Stomach smooth muscle (tissue), 2 donors: ENCODE measurements at regions not wholly inside any gene's neighbourhood (a gene's known extent, or its start where the extent isn't known, plus 50 kb on each side); places are given as distances from the start of the nearest gene placed in this dataset.
"Not testable (repeated sequence)": the region's sequence is repeated elsewhere in the genome, so short reads cannot be mapped to it uniquely, and the experiment has no call there.

Experiments used
- H3K27ac ChIP-seq: one replicate; pipeline ENCODE4 v1.7.0; 2013; ENCODE audit warnings: mild to moderate bottlenecking, low read length, inconsistent platforms
- H3K27me3 ChIP-seq, 2 donors: one replicate each; pipeline ENCODE4 v1.7.0; 2013; ENCODE audit warnings: low read length in 2 of 2; ENCODE audit not compliant: insufficient read depth in 2 of 2, control insufficient read depth in 1 of 2
- H3K36me3 ChIP-seq, 2 donors: one replicate each; pipeline ENCODE4 v1.7.0; 2013; ENCODE audit warnings: low read length in 2 of 2; ENCODE audit not compliant: control insufficient read depth in 2 of 2, insufficient read depth in 2 of 2
- H3K4me1 ChIP-seq: one replicate; pipeline ENCODE4 v1.7.0; 2013; ENCODE audit warnings: low read length; ENCODE audit not compliant: control insufficient read depth, insufficient read depth
- H3K4me3 ChIP-seq, 2 donors: one replicate each; pipeline ENCODE4 v1.7.0; 2013; ENCODE audit warnings: low read length in 2 of 2
- H3K9ac ChIP-seq, 2 donors: one replicate each; pipeline ENCODE4 v1.7.0; 2013; ENCODE audit warnings: low read length in 2 of 2, mild to moderate bottlenecking in 1 of 2
- H3K9me3 ChIP-seq, 2 donors: one replicate each; pipeline ENCODE4 v1.7.0; 2013; ENCODE audit warnings: low read length in 2 of 2; ENCODE audit not compliant: control insufficient read depth in 2 of 2
- donor health status: healthy.
- donor health status: Pancreatic carcinoma.

GRCh38 chr6:134626589-134626988 lies 308.7 kb upstream of the SGK1 start:
- Histone ChIP-seq H3K36me3 (no peaks in the 10 kb centered on the region), H3K9ac (no peak overlapping the region), H3K4me1 (no peaks in the 10 kb centered on the region), H3K4me3 (no peak overlapping the region), H3K9me3 (no peaks in the 10 kb centered on the region), H3K27ac (no peak overlapping the region), H3K27me3 (no peaks in the 10 kb centered on the region)

GRCh38 chr6:134626086-134626485 lies 308.2 kb upstream of the SGK1 start:
- Histone ChIP-seq H3K9ac (no peak overlapping the region), H3K4me1 (no peaks in the 10 kb centered on the region), H3K27ac (no peak overlapping the region), H3K9me3 (no peaks in the 10 kb centered on the region), H3K27me3 (no peaks in the 10 kb centered on the region), H3K4me3 (no peak overlapping the region), H3K36me3 (no peaks in the 10 kb centered on the region)

GRCh38 chr6:134624781-134625180 lies 306.9 kb upstream of the SGK1 start:
- H3K27ac ChIP-seq, result no peak overlapping the region
- H3K36me3 ChIP-seq, result no peaks in the 10 kb centered on the region
- H3K4me1 ChIP-seq, result no peaks in the 10 kb centered on the region
- H3K9me3 ChIP-seq, result no peaks in the 10 kb centered on the region
- H3K4me3 ChIP-seq, result no peak overlapping the region
- H3K9ac ChIP-seq, result no peak overlapping the region
- no peaks in the 10 kb centered on the region for H3K27me3 ChIP-seq

DNA sequence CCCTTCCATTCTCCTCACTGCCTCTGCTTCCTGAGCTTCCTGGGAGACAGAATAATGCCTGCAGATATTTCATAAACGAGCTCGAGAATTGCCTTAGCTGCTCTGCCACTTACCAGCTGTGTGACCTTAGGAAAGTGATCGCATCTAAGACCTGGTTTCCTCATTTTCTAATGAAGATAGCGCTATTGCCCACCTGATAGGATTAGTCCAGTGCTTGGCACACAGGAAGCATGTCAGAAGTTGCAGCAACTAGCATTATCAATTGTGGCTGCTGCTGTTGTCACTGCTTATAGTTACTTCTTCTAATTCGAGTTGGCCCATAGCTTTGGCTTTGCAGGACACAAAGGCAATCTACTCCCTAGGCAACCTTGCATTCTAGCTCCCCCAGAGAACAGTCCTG lies 305.5 kb upstream of the SGK1 start:
- Histone ChIP-seq H3K27ac (no peak overlapping the region), H3K27me3 (no peaks in the 10 kb centered on the region), H3K4me1 (no peaks in the 10 kb centered on the region), H3K36me3 (no peaks in the 10 kb centered on the region), H3K9ac (no peak overlapping the region), H3K4me3 (no peak overlapping the region), H3K9me3 (no peaks in the 10 kb centered on the region)

DNA sequence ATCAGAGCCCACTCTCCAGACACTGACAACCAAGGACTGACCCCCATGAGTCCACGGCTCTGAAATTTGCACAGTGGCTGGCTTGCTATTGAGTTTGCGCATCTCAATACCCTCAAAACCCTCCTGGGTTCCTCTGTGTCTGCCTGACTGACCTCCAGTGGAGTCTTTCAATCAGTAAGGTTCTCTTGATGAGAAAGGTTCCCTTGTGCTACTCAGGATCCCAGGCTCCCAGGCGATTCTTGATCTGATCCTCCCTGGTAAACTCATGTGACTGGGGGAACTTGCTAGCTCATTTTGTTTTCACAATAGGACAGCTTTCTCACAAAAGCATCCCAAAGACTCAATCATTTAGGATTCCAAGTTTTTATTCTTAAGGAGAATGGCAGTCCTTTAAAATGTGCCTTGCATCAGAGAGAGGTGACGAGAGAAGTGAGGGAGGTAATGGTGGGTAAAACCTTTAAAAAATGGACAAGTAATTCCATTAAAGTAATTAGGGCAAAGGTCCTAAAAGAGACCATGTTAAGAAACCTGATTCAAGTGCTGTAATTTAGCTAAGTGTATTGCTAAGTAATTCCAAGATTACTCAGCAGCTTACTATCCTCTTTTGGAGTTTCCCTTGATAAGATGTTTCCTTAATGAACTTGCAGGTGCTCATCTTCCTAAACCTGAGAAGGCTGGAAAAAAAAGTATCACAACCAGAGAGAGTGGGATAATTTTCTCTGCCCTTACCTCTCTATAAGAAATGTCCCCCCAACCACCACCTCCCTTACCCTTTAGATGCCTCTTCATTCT lies 304.7 kb upstream of the SGK1 start:
- no peak overlapping the region for H3K9ac ChIP-seq
- no peaks in the 10 kb centered on the region for H3K9me3 ChIP-seq
- no peak overlapping the region for H3K27ac ChIP-seq
- H3K4me1 ChIP-seq, result no peaks in the 10 kb centered on the region
- no peaks in the 10 kb centered on the region for H3K36me3 ChIP-seq
- H3K27me3 ChIP-seq, result no peaks in the 10 kb centered on the region
- H3K4me3 ChIP-seq, result no peak overlapping the region

DNA sequence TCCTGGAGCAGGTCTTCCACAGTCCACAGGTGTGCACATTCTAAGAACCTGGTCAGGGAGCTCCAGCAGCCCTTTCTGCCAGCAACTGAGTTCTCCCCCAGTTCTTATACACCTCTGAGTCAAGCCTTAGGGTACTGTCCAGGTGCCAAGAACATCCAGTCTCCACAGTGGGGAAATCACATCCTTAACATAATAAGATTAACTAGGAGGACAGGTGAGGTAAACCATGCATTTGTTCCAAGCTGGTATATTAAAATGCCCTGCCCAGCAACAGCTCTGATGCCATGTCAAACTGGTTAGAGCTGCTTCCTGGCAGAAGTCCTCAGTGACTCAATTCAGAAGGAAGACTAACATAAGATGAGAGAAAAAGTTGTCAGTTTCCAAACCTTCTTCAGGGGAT lies 303.9 kb upstream of the SGK1 start:
- no peak overlapping the region for H3K9ac ChIP-seq
- H3K4me3 ChIP-seq, result no peak overlapping the region
- H3K27me3 ChIP-seq, result no peaks in the 10 kb centered on the region
- H3K9me3 ChIP-seq, result no peaks in the 10 kb centered on the region
- no peaks in the 10 kb centered on the region for H3K4me1 ChIP-seq
- no peaks in the 10 kb centered on the region for H3K36me3 ChIP-seq
- no peak overlapping the region for H3K27ac ChIP-seq

GRCh38 chr6:134619789-134620188 lies 301.9 kb upstream of the SGK1 start:
- H3K36me3 ChIP-seq, result no peaks in the 10 kb centered on the region
- H3K27me3 ChIP-seq, result no peaks in the 10 kb centered on the region
- no peak overlapping the region for H3K9ac ChIP-seq
- no peak overlapping the region for H3K27ac ChIP-seq
- no peaks in the 10 kb centered on the region for H3K4me1 ChIP-seq
- no peaks in the 10 kb centered on the region for H3K9me3 ChIP-seq
- no peak overlapping the region for H3K4me3 ChIP-seq

DNA sequence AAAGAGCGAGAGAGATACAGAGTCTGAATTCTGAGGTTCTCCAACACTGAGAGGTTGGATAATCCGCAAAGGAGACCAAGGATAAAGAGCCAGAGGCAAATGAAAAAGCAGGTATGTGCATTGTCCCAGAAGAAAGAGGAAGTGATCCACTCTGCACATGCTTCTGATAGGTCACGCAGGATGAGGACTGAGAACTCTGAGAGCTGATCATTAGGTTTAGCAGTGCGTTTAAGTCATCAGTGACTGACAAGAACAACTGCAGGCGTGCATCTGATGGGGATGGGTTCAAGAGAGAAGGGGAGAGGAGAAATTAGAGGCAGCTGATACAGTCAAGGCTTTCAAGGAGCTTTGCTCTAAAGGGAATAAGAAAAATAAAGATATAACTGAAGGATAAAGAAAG lies 301.2 kb upstream of the SGK1 start:
- Histone ChIP-seq H3K9ac (no peak overlapping the region), H3K4me3 (no peak overlapping the region), H3K9me3 (no peaks in the 10 kb centered on the region), H3K27me3 (no peaks in the 10 kb centered on the region), H3K4me1 (no peaks in the 10 kb centered on the region), H3K27ac (no peak overlapping the region), H3K36me3 (no peaks in the 10 kb centered on the region)

DNA sequence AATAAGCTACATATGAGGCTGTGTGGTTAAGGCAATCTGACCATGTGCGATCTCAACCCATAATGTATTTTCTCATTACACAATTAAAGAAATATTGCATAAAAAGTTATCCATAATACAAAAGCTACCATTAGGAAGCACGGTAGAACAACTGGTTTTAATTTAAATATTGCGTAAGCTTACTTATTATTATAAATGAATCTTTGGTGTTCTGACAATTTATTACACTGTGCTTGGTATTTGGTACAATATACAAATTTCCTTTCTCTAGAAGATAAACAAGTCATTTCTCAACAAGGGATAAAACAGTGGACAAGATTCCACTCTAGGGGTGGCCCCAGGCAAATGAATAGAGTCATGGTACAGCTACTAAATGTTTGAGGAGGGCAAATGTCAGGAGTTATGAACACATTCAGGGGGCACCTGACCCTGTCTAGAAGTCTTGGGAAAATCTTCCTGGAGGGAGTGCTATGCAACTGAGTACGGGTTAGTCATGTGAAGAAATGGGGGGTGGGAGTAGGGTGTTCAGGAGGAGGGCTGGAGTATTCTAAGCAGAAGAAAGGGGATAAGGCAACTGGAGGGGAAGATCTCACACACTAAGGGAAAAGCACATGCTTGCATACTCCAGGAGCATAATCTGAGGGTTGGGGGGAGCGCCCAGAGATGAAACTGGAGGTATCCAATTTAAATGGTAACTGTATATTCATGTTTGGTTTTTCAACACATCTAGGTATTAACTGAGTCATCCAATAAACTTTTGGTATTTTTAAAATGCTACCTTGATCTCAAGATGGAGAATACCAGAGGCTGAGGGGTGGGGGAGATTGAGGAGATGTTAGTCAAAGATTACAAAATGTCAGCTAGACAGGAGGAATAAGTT lies 296.9 kb upstream of the SGK1 start:
- no peak overlapping the region for H3K9ac ChIP-seq

GRCh38 chr6:134612128-134612527 lies 294.2 kb upstream of the SGK1 start:
- not testable (repeated sequence) for H3K27ac ChIP-seq, H3K27me3 ChIP-seq, H3K4me1 ChIP-seq, H3K36me3 ChIP-seq, H3K4me3 ChIP-seq, H3K9ac ChIP-seq, H3K9me3 ChIP-seq

More for the DNA sequence above, 296.9 kb upstream of the SGK1 start:
- Histone ChIP-seq H3K9me3 (no peaks in the 10 kb centered on the region), H3K36me3 (no peaks in the 10 kb centered on the region), H3K4me1 (no peaks in the 10 kb centered on the region), H3K27ac (no peak overlapping the region), H3K4me3 (no peak overlapping the region), H3K27me3 (no peaks in the 10 kb centered on the region)

- Histone ChIP-seq H3K9ac (no peak overlapping the region), H3K36me3 (no peaks in the 10 kb centered on the region), H3K4me1 (peaks cover 2% of the 10 kb centered on the region), H3K27me3 (no peaks in the 10 kb centered on the region), H3K4me3 (no peak overlapping the region), H3K27ac (no peak overlapping the region), H3K9me3 (no peaks in the 10 kb centered on the region)
Measured at GRCh38 chr6:134610411-134610810, 292.5 kb upstream of the SGK1 start.
